HEK293 (cell line): ENCODE measurements at regions not wholly inside any gene's neighbourhood (a gene's known extent, or its start where the extent isn't known, plus 50 kb on each side); places are given as distances from the start of the nearest gene placed in this dataset.

Experiments used
- CTCF ChIA-PET: fragments of 350-600 bp; formaldehyde crosslinking; extraction: SDS; loops from one replicate; lab custom pipeline; 2021; ENCODE audit warnings: antibody characterized with exemption; lab: Yijun Ruan, JAX
- POLR2A ChIA-PET: fragments of 300-600 bp; formaldehyde crosslinking; extraction: SDS; loops from one replicate; lab custom pipeline; 2020; ENCODE audit warnings: antibody characterized with exemption, inconsistent platforms; lab: Yijun Ruan, JAX
- H3K27ac ChIP-seq: fragments of 200-500 bp; sonication (Bioruptor generic); 2 replicates; pipeline ENCODE4 v1.5.1; 2014; ENCODE audit warnings: low read depth, low read length, control low read depth, inconsistent platforms; ENCODE audit errors: extremely low read depth
- H3K36me3 ChIP-seq, 2 experiments: fragments of 200-500 bp in 1 of 2; sonication (Bioruptor generic) in 1 of 2; 1 replicate in 1 of 2; 2 replicates in 1 of 2; pipeline ENCODE4 v1.5.1; 2014 to 2017; ENCODE audit warnings: inconsistent platforms in 2 of 2, low read length in 2 of 2; ENCODE audit not compliant: control insufficient read depth in 2 of 2, insufficient read depth in 1 of 2
- H3K4me1 ChIP-seq: fragments of 200-500 bp; sonication (Bioruptor generic); 2 replicates; pipeline ENCODE4 v1.5.1; 2014; ENCODE audit warnings: mild to moderate bottlenecking, low read length, inconsistent platforms; ENCODE audit not compliant: control insufficient read depth, insufficient read depth
- H3K4me3 ChIP-seq: 2 replicates; pipeline ENCODE4 v1.5.1; 2011; ENCODE audit warnings: low read depth, mild to moderate bottlenecking, control low read depth, low read length, moderate library complexity
- H3K9me3 ChIP-seq: fragments of 200-500 bp; sonication (Bioruptor generic); 2 replicates; pipeline ENCODE4 v1.5.1; 2014; ENCODE audit warnings: low read depth, low read length, inconsistent platforms; ENCODE audit not compliant: control insufficient read depth, insufficient read depth
- BCL6B ChIP-seq: fragments of 450-650 bp; formaldehyde crosslinking; IDR thresholded peaks from 2 replicates; pipeline ENCODE4 v1.5.1; 2017; ENCODE audit warnings: missing biosample characterization, missing genetic modification characterization
- ELK4 ChIP-seq: IDR thresholded peaks from 2 replicates; pipeline ENCODE4 v1.6.1; 2011; ENCODE audit warnings: mild to moderate bottlenecking, low read depth, low read length, borderline replicate concordance
- FEZF1 ChIP-seq: fragments of 450-650 bp; formaldehyde crosslinking; IDR thresholded peaks from 2 replicates; pipeline ENCODE4 v1.5.1; 2016; ENCODE audit warnings: missing biosample characterization, missing genetic modification characterization
- GLI2 ChIP-seq: fragments of 450-650 bp; formaldehyde crosslinking; IDR thresholded peaks from 2 replicates; pipeline ENCODE4; 2017; ENCODE audit warnings: missing biosample characterization, missing genetic modification characterization, low read depth, borderline replicate concordance
- KLF16 ChIP-seq: fragments of 450-650 bp; formaldehyde crosslinking; IDR thresholded peaks from 2 replicates; pipeline ENCODE4 v1.5.1; 2017; ENCODE audit warnings: missing biosample characterization, missing genetic modification characterization
- KLF7 ChIP-seq: fragments of 450-650 bp; formaldehyde crosslinking; IDR thresholded peaks from 2 replicates; pipeline ENCODE4 v1.5.1; 2016; ENCODE audit warnings: missing biosample characterization, missing genetic modification characterization, borderline replicate concordance
- SP3 ChIP-seq: fragments of 450-650 bp; formaldehyde crosslinking; IDR thresholded peaks from 2 replicates; pipeline ENCODE4 v1.5.1; 2016; ENCODE audit warnings: missing biosample characterization, missing genetic modification characterization
- ZBTB44 ChIP-seq: fragments of 450-650 bp; IDR thresholded peaks from 2 replicates; pipeline ENCODE4 v1.5.1; 2018; ENCODE audit warnings: missing biosample characterization, mild to moderate bottlenecking, missing genetic modification characterization
- ZBTB6 ChIP-seq: fragments of 450-650 bp; formaldehyde crosslinking; IDR thresholded peaks from 2 replicates; pipeline ENCODE4 v1.5.1; 2017; ENCODE audit warnings: missing biosample characterization, missing genetic modification characterization
- ZFP3 ChIP-seq: fragments of 450-650 bp; formaldehyde crosslinking; IDR thresholded peaks from 2 replicates; pipeline ENCODE4 v1.5.1; 2016; ENCODE audit warnings: low read depth, missing biosample characterization, missing genetic modification characterization
- ZNF146 ChIP-seq: fragments of 450-650 bp; formaldehyde crosslinking; IDR thresholded peaks from 2 replicates; pipeline ENCODE4 v1.5.1; 2016; ENCODE audit warnings: missing biosample characterization, missing genetic modification characterization
- ZNF169 ChIP-seq: fragments of 450-650 bp; formaldehyde crosslinking; IDR thresholded peaks from 2 replicates; pipeline ENCODE4 v1.5.1; 2016; ENCODE audit warnings: missing biosample characterization, missing genetic modification characterization
- ZNF18 ChIP-seq: fragments of 450-650 bp; formaldehyde crosslinking; IDR thresholded peaks from 2 replicates; pipeline ENCODE4 v1.5.1; 2016; ENCODE audit warnings: missing biosample characterization, missing genetic modification characterization
- ZNF184 ChIP-seq: fragments of 450-650 bp; IDR thresholded peaks from 2 replicates; pipeline ENCODE4 v1.5.1; 2018; ENCODE audit warnings: missing biosample characterization, mild to moderate bottlenecking, missing genetic modification characterization
- ZNF2 ChIP-seq: fragments of 450-650 bp; formaldehyde crosslinking; IDR thresholded peaks from 2 replicates; pipeline ENCODE4 v1.5.1; 2016; ENCODE audit warnings: missing biosample characterization, missing genetic modification characterization
- ZNF335 ChIP-seq: fragments of 450-650 bp; formaldehyde crosslinking; conservative IDR thresholded peaks from 2 replicates; pipeline ENCODE4 v1.5.1; 2016; ENCODE audit warnings: missing biosample characterization, missing genetic modification characterization
- ZNF501 ChIP-seq: fragments of 450-650 bp; formaldehyde crosslinking; IDR thresholded peaks from 2 replicates; pipeline ENCODE4 v1.5.1; 2016; ENCODE audit warnings: missing biosample characterization, missing genetic modification characterization
- ZNF521 ChIP-seq: fragments of 450-650 bp; formaldehyde crosslinking; IDR thresholded peaks from 2 replicates; pipeline ENCODE4 v1.5.1; 2017; ENCODE audit warnings: missing biosample characterization, mild to moderate bottlenecking, missing genetic modification characterization
- ZNF670 ChIP-seq: fragments of 450-650 bp; formaldehyde crosslinking; IDR thresholded peaks from 2 replicates; pipeline ENCODE4 v1.5.1; 2016; ENCODE audit warnings: missing biosample characterization, missing genetic modification characterization, low read depth
- ZNF747 ChIP-seq: fragments of 450-650 bp; formaldehyde crosslinking; IDR thresholded peaks from 2 replicates; pipeline ENCODE4 v1.5.1; 2016; ENCODE audit warnings: missing biosample characterization, missing genetic modification characterization
- ZNF776 ChIP-seq: fragments of 450-650 bp; formaldehyde crosslinking; IDR thresholded peaks from 2 replicates; pipeline ENCODE4 v1.5.0; 2017; ENCODE audit warnings: missing biosample characterization, missing genetic modification characterization, borderline replicate concordance
- ZSCAN5A ChIP-seq: fragments of 450-650 bp; formaldehyde crosslinking; IDR thresholded peaks from 2 replicates; pipeline ENCODE4 v1.5.1; 2016; ENCODE audit warnings: missing biosample characterization, missing genetic modification characterization

- CTCF ChIA-PET, result interaction anchor here (0.7 kb wide), 1 partner anchor 312 kb away, joined by 3 read pairs; no protein-coding TSS in a partner anchor
- Histone ChIP-seq H3K27ac (no peak overlapping the region), H3K4me3 (no peak overlapping the region), H3K4me1 (no peaks in the 10 kb centered on the region), H3K36me3 (no peaks in the 10 kb centered on the region), H3K9me3 (no peaks in the 10 kb centered on the region; the same call in 1 of the 2 replicates)
- TF ChIP-seq ZNF184 (tag by site-specific recombination) (no peak), ZNF169 (tag by site-specific recombination) (no peak), GLI2 (no peak)
- POLR2A ChIA-PET, result no interaction called here
Measured at GRCh38 chr16:77574867-77575624, 140.2 kb upstream of the ADAMTS18 start.

GRCh38 chr16:77579351-77579891 is 142.9 kb upstream of the NUDT7 start:
- Histone ChIP-seq H3K27ac (no peak overlapping the region), H3K4me1 (no peaks in the 10 kb centered on the region; the same call in 1 of the 2 replicates), H3K4me3 (no peak overlapping the region), H3K36me3 (no peaks in the 10 kb centered on the region), H3K9me3 (no peaks in the 10 kb centered on the region; the same call in 1 of the 2 replicates)
- ChIA-PET CTCF (interaction anchor here (0.6 kb wide), 1 partner anchor 41 kb away, joined by 3 read pairs; no protein-coding TSS in a partner anchor), POLR2A (no interaction called here)
- TF ChIP-seq ZNF335 (tag by site-specific recombination) (peak; percentile 10; the same call in 1 of the 2 replicates), ZNF670 (tag by site-specific recombination) (no peak), FEZF1 (tag by site-specific recombination) (0 out of 2 replicates have a peak, but pooled peaks have one; percentile 11), ZNF2 (peak; percentile 32; the same call in 1 of the 2 replicates)

- Histone ChIP-seq H3K9me3 (no peaks in the 10 kb centered on the region; the same call in 1 of the 2 replicates), H3K4me1 (no peaks in the 10 kb centered on the region; the same call in 1 of the 2 replicates), H3K4me3 (no peak overlapping the region), H3K27ac (no peak overlapping the region), H3K36me3 (no peaks in the 10 kb centered on the region)
- ChIA-PET POLR2A (no interaction called here), CTCF (interaction anchor here (0.8 to 8.3 kb wide), 7 partner anchors 10 to 347 kb away, joined by 3 to 247 read pairs (median 5); partner anchors contain the start of gene ADAMTS18)
- TF ChIP-seq KLF7 (tag by site-specific recombination) (no peak), SP3 (no peak), ELK4 (no peak), ZFP3 (tag by site-specific recombination) (no peak), ZNF146 (tag by site-specific recombination) (no peak), ZNF776 (no peak), ZBTB6 (tag by site-specific recombination) (no peak), KLF16 (no peak), ZNF521 (tag by site-specific recombination) (no peak), ZNF747 (tag by site-specific recombination) (no peak), BCL6B (tag by site-specific recombination) (no peak), ZNF501 (tag by site-specific recombination) (no peak), ZNF18 (tag by site-specific recombination) (no peak), ZSCAN5A (tag by site-specific recombination) (no peak), ZBTB44 (tag by site-specific recombination) (no peak)
Measured at GRCh38 chr16:77581706-77582105, 140.6 kb upstream of the NUDT7 start.
